Stimulated activated naive CD8-positive, alpha-beta T cell treated with anti-CD3 and anti-CD28 coated beads, Interleukin-15, amount 100 ng/mL, for 72 hours (primary cell): ENCODE measurements at regions not wholly inside any gene's neighbourhood (a gene's known extent, or its start where the extent isn't known, plus 50 kb on each side); places are given as distances from the start of the nearest gene placed in this dataset.

Experiments used
- ATAC-seq: fragments of 150-1000 bp; cut with Tn5 transposase; 2 replicates; pipeline ENCODE4 v1.10.0; 2021; ENCODE audit warnings: mild to moderate bottlenecking, moderate library complexity
- DNase-seq, 2 donors: peaks; one replicate each; pipeline ENCODE4 v3.0.0; 2021 to 2022
- H3K27ac Mint-ChIP-seq, 2 donors: one replicate each; pipeline ENCODE4 v1.8.0; 2022; ENCODE audit warnings: mild to moderate bottlenecking in 2 of 2, mixed read lengths in 2 of 2, moderate library complexity in 2 of 2
- H3K27me3 Mint-ChIP-seq: one replicate; pipeline ENCODE4 v1.8.0; 2022; ENCODE audit warnings: mixed read lengths
- H3K4me1 Mint-ChIP-seq: one replicate; pipeline ENCODE4 v1.8.0; 2022; ENCODE audit warnings: mild to moderate bottlenecking, mixed read lengths
- H3K4me3 Mint-ChIP-seq, 2 donors: one replicate each; pipeline ENCODE4 v1.8.0; 2022; ENCODE audit warnings: mild to moderate bottlenecking in 2 of 2, mixed read lengths in 2 of 2, moderate library complexity in 1 of 2
- H3K9me3 Mint-ChIP-seq, 2 donors: one replicate each; pipeline ENCODE4 v1.8.0; 2022; ENCODE audit warnings: mixed read lengths in 2 of 2

DNA sequence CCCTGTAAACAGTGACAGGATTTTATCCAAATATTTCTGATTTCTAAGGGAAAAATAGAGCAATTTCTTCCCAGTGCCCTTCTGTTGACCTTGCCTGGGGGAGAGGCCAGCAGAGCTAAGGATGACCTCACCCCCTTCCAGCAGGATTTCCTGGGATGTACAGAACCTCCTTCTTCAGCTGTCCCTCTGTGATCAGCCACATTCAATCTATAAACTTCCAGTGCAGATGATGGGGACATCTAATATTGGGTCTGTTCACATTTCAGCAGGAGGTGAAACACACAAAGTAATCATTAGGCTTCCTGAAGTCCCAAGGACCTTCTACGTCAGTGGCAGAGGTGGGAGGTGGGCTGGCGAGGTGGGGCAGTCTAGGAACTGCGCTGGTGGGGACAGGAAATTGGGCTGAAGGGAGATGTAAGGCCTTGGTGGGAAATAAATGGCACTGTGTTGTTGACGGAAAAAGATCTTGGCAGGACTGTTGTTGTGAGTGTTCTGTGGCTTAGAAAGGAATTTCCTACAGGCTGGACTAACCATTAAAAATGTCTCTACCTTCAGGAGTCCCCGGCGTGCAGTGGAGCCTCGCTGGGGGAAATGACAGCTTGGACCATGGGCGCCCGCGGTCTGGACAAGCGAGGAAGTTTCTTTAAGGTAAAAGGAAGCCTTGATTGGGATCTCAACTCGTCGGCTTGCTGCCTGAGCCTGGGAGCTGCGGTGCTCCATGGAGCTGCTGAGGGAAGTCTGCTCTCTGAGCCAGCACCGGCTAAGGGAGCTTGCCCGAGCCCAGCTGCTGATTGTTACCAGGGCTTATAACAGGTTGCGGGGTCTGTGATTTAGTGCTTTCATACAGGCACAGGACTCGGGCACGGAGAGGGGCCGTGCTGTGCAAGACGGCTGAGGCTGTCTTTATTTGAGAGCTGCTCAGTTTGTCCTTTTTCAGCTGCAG, 127.9 kb upstream of the NAA20 start:
- ATAC-seq (no peak), DNase-seq (no peak)
- peaks cover under 1 to 6% of the 10 kb centered on the region in 2 donors for H3K9me3 Mint-ChIP-seq
- no peaks in the 10 kb centered on the region for H3K4me1 Mint-ChIP-seq
- H3K27me3 Mint-ChIP-seq = peaks cover 33% of the 10 kb centered on the region
- no peak overlapping the region for H3K4me3 Mint-ChIP-seq
- peak overlapping the region in 1 of 2 donors; percentile 50 for H3K27ac Mint-ChIP-seq

DNA sequence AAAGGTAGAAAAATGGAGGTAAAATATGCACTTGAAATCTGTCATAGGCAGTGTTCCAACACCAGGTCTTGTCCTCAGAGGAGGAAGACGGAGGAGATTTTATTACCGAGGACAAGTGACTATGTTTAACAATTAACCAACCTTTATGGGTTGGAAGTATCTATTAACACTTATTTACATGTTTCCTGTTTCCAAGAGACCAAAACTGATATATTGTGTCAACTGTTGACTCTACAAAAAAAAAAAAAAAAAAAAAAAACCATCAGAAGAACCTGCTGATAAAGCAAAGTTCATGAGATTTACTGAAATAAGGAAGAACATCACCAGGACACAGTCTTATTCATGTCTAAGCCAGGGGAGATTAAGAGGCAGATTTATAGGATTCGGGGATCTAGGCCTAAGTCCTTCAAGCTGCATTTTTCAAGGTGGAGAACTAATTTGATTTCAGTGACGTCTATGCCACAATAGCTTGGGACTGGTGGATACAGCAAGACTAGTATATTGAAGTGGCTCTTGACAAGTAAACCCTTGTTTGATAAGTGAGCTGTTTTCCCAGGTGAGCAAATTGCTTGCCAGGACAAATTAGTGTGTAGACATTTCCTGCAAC, 126.6 kb upstream of the NAA20 start:
- Mint-ChIP-seq H3K4me3 (no peak overlapping the region), H3K27ac (no peak overlapping the region), H3K27me3 (peaks cover 33% of the 10 kb centered on the region), H3K4me1 (no peaks in the 10 kb centered on the region), H3K9me3 (peaks cover 5 to 6% of the 10 kb centered on the region in 2 donors)
- DNase-seq (no peak), ATAC-seq (no peak)

- H3K4me1 Mint-ChIP-seq = no peaks in the 10 kb centered on the region
- peaks cover 5 to 6% of the 10 kb centered on the region in 2 donors for H3K9me3 Mint-ChIP-seq
- no peak overlapping the region for H3K4me3 Mint-ChIP-seq
- DNase-seq (no peak), ATAC-seq (no peak)
- peaks cover 26% of the 10 kb centered on the region for H3K27me3 Mint-ChIP-seq
- no peak overlapping the region for H3K27ac Mint-ChIP-seq
Measured at GRCh38 chr20:19893356-19893755, 123.8 kb upstream of the NAA20 start.

GRCh38 chr20:19895761-19896160, 121.4 kb upstream of the NAA20 start:
- Mint-ChIP-seq H3K9me3 (peaks cover 18% of the 10 kb centered on the region in 2 donors), H3K4me3 (no peak overlapping the region), H3K4me1 (no peaks in the 10 kb centered on the region), H3K27ac (no peak overlapping the region), H3K27me3 (peaks cover 12% of the 10 kb centered on the region)
- no peak for ATAC-seq
- no peak for DNase-seq

DNA sequence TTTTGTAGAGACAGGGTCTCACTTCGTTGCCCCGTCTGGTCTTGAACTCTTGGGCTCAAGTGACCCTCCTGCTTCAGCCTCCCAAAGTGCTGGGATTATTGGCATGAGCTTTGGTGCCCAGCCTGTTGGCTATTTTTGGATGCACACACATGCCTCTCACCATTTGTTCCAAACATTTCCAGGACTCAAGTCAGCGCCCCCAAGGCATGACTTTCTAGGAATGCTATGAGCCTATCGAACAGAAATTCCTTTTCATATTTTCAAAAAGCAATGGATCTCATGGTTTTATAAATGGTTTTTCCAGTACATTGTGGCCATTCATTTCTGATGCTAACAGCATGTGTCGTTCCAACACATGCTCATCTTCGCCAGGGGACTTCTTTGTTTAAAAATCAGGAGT, 119.3 kb upstream of the NAA20 start:
- Mint-ChIP-seq H3K27ac (peak overlapping the region in 1 of 2 donors; percentile 76), H3K9me3 (peaks cover 12 to 18% of the 10 kb centered on the region in 2 donors), H3K4me1 (peaks cover 1% of the 10 kb centered on the region), H3K4me3 (no peak overlapping the region), H3K27me3 (peaks cover 17% of the 10 kb centered on the region)
- ATAC-seq (no peak), DNase-seq (no peak)

- H3K27me3 Mint-ChIP-seq = peaks cover 17% of the 10 kb centered on the region
- H3K27ac Mint-ChIP-seq = no peak overlapping the region
- DNase-seq (no peak), ATAC-seq (no peak)
- H3K4me1 Mint-ChIP-seq = peaks cover 7% of the 10 kb centered on the region
- peaks cover 12 to 13% of the 10 kb centered on the region in 2 donors for H3K9me3 Mint-ChIP-seq
- no peak overlapping the region for H3K4me3 Mint-ChIP-seq
Measured at GRCh38 chr20:19901226-19901625, 115.9 kb upstream of the NAA20 start.

GRCh38 chr20:19903168-19903811, 113.9 kb upstream of the NAA20 start:
- Mint-ChIP-seq H3K27me3 (peaks cover 17% of the 10 kb centered on the region), H3K4me1 (peaks cover 7% of the 10 kb centered on the region), H3K9me3 (peaks cover 12 to 13% of the 10 kb centered on the region in 2 donors), H3K27ac (no peak overlapping the region), H3K4me3 (no peak overlapping the region)
- DNase-seq (no peak), ATAC-seq (no peak)

DNA sequence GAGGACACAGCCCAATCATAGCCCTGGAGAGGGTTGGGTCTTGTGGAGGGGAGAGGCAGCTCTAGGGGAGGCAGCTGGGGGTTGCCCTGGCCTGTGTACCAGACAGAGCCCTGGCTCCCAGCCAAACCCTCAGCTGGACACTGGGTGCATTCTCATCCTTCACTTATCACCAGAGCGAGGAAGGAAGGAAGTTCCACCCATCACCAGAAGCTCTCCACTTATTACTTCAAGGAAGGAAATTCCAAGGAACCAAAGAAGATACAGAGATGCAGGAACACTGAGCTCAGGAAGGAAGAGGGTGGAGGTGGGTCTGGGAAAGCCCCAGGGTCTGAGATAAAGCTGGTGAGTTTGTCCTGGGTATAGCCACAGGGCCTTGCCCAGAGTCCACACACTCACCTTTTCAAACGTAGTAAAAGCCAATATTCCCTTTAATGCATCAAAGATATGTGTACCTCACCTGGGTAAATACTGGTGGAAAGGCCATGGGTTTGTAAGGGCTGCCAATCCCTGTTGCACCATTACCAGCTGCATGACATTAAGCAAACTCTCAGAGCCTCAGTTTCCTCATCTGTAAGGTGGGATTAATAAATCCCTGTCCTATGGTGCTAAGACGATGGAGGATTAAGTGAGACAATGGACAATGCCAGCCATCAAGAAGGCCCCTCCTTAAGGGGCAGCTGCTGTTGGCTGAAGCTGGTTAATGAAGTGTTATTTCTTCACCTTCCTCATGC, 109.7 kb upstream of the NAA20 start:
- Mint-ChIP-seq H3K27me3 (peaks cover 1% of the 10 kb centered on the region), H3K4me3 (no peak overlapping the region), H3K4me1 (peaks cover 7% of the 10 kb centered on the region), H3K27ac (no peak overlapping the region), H3K9me3 (no peaks in the 10 kb centered on the region)
- DNase-seq (no peak), ATAC-seq (no peak)

DNA sequence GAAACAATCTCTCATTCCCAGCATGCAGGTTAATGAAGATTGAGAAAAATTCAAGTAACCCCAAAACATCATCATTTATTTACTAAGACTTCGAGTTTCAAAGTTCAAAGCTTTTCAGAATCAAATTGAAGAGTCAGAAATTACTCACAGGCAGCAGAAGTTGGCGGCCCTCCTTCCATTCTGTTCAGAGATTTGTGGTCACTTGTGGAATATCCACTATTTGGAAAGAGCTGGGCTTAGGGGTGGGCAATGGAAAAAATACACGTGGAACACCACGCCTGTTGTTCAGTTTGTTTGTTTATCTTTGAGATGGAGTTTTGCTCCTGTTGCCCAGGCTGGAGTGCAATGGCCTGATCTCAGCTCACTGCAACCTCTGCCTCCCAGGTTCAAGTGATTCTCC, 108.6 kb upstream of the NAA20 start:
- Mint-ChIP-seq H3K27ac (no peak overlapping the region), H3K27me3 (no peaks in the 10 kb centered on the region), H3K4me3 (no peak overlapping the region), H3K9me3 (no peaks in the 10 kb centered on the region), H3K4me1 (no peaks in the 10 kb centered on the region)
- ATAC-seq = no peak
- DNase-seq = no peak

DNA sequence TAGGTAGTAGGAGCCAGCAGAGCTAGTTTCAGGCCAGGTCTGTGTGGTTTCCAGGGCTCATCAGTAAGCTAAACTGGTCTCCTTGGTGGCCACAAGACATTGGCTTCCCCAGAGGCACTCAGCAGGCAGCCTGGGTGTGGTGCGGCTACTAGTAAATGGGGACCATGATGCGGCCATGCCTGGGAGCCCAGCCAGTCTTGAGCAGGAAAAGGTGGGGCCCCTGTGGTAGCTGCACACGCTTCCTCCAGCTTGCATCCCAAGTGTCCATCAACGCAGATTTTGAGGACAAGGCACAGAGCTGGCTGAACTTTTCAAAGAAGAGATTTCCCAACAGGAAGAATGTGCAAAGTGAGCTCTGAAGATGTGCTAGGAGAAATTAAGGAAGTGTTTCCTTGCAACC, 107.4 kb upstream of the NAA20 start:
- Mint-ChIP-seq H3K4me3 (no peak overlapping the region), H3K27me3 (no peaks in the 10 kb centered on the region), H3K9me3 (no peaks in the 10 kb centered on the region), H3K4me1 (no peaks in the 10 kb centered on the region), H3K27ac (no peak overlapping the region)
- DNase-seq (no peak), ATAC-seq (no peak)

GRCh38 chr20:19911810-19912382, 105.3 kb upstream of the NAA20 start:
- H3K4me3 Mint-ChIP-seq = no peak overlapping the region
- H3K9me3 Mint-ChIP-seq = no peaks in the 10 kb centered on the region
- H3K4me1 Mint-ChIP-seq = no peaks in the 10 kb centered on the region
- H3K27ac Mint-ChIP-seq = no peak overlapping the region
- no peak for ATAC-seq
- DNase-seq = no peak
- peaks cover 15% of the 10 kb centered on the region for H3K27me3 Mint-ChIP-seq

GRCh38 chr20:19913349-19913748, 103.8 kb upstream of the NAA20 start:
- DNase-seq (no peak), ATAC-seq (no peak)
- Mint-ChIP-seq H3K9me3 (no peaks in the 10 kb centered on the region), H3K27ac (no peak overlapping the region), H3K4me3 (no peak overlapping the region), H3K4me1 (no peaks in the 10 kb centered on the region), H3K27me3 (peaks cover 15% of the 10 kb centered on the region)

DNA sequence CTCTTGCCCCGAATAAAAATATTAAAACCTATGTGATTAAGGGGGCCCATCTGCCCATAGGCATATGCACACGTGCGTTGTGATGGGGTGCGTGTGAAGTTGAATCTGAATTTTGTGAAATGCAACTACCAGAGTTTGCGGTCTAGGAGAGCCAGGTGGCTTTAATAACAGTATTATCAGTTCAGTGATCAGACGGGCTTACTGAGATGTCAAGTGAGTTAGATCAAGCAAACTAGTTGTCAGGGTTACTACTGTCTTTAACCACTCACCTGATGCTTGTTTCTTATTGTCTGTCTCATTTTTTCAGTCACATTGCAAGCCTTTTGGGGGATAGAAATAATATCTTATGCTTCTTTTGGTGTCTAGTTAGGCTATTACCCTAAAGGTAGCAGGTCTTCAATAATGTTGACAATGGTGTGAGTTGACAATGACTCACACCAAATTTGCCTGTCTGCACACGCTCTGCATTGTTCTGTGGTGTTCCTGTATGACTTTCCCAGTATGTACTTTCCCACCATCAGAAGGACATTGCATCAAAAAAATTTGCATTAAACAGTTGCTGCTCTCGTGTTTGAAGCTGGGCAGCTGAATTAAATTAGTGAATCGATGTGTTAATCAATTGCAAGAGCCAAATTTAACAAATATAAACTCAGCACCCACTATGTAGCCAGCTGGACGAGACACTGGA, 103.1 kb upstream of the NAA20 start:
- H3K9me3 Mint-ChIP-seq = no peaks in the 10 kb centered on the region
- H3K27me3 Mint-ChIP-seq = peaks cover 15% of the 10 kb centered on the region
- DNase-seq (no peak), ATAC-seq (no peak)
- H3K4me1 Mint-ChIP-seq = no peaks in the 10 kb centered on the region
- H3K27ac Mint-ChIP-seq = no peak overlapping the region
- no peak overlapping the region for H3K4me3 Mint-ChIP-seq

DNA sequence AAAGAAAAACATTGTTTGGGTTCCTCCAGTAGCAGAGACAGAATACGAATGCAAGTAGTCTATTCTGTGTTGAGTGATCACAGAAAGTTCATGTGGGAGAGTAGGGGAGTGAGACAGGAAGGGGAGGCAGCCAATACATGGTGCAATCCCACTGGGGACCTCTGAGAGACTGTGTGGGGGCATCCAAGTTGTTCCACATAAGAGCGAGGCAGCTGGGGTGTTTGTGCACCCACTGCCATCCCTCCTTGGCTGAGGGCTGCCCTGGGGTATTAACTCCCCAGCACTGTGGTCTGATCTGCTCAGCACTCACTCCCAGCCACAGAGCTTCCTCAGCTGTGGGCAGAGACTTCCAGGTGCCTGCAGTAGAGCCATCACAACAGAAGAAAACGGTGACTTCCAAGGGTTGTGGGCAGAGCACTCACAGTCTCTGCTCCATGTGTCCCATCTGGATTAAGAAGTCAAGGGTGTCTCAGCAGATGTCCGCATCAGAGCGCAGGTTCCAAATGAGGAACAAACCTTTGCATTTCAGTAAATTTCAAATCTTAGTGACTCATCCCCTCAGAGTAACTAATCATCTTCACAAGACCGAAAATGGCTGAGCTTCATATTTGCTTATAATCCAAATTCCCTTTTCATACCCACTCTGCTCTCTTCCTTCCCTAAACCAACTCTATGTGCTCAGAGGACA, 101.9 kb upstream of the NAA20 start:
- peaks cover 15% of the 10 kb centered on the region for H3K27me3 Mint-ChIP-seq
- no peaks in the 10 kb centered on the region for H3K9me3 Mint-ChIP-seq
- ATAC-seq (no peak), DNase-seq (no peak)
- no peak overlapping the region for H3K27ac Mint-ChIP-seq
- H3K4me1 Mint-ChIP-seq = no peaks in the 10 kb centered on the region
- no peak overlapping the region for H3K4me3 Mint-ChIP-seq
